Pancreas (tissue), 10 donors: ENCODE measurements at regions not wholly inside any gene's neighbourhood (a gene's known extent, or its start where the extent isn't known, plus 50 kb on each side); places are given as distances from the start of the nearest gene placed in this dataset.

ENCODE experiments used
- ATAC-seq, 4 donors: fragments of 200-7000 bp; cut with Tn5 transposase; one replicate each; pipeline versions ENCODE4 v1.8.0 to v1.9.1; 2020; ENCODE audit warnings: mild to moderate bottlenecking in 4 of 4, moderate library complexity in 4 of 4
- DNase-seq, 6 donors: peaks; one replicate each; pipeline ENCODE4 v3.0.0-alpha.2; 2020
- FAIRE-seq: peaks from 2 replicates; lab custom pipeline; 2012; peaks lifted over from hg19 to GRCh38; lab: Jason Lieb, UNC
- H3K27ac ChIP-seq, 4 donors: fragments of 200-600 bp; sonication (generic); 1 replicate in 3 of 4; 2 replicates in 1 of 4; pipeline versions ENCODE4 v1.5.0 to v1.8.0; 2020
- H3K27me3 ChIP-seq, 4 donors: fragments of 200-600 bp; one replicate each; pipeline ENCODE4 v1.8.0; 2021
- H3K36me3 ChIP-seq, 3 donors: fragments of 200-600 bp; sonication (generic) in 1 of 3; one replicate each; pipeline versions ENCODE4 v1.5.0 to v1.8.0; 2020 to 2021
- H3K4me1 ChIP-seq, 3 donors: fragments of 200-600 bp; one replicate each; pipeline ENCODE4 v1.8.0; 2021
- H3K4me3 ChIP-seq, 4 donors: fragments of 200-600 bp; sonication (generic) in 2 of 4; one replicate each; pipeline versions ENCODE4 v1.5.0 to v1.8.0; 2020 to 2021
- H3K9me3 ChIP-seq, 4 donors: fragments of 200-600 bp; one replicate each; pipeline ENCODE4 v1.8.0; 2021
- CTCF ChIP-seq, 4 donors: fragments of 200-600 bp; sonication (generic) in 3 of 4; IDR thresholded peaks; one replicate each; pipeline versions ENCODE4 v1.5.0 to v1.8.0; 2021; ENCODE audit warnings: antibody characterized with exemption in 4 of 4
- WGBS, 2 donors: extraction: QIAGEN DNeasy Blood & Tissue Kit; methylation state at CpG; one replicate each; pipeline ENCODE4 v1.1.7; 2013; 5-methylcytosine and 5-hydroxymethylcytosine counted together
- intact Hi-C, 3 donors: fragments of 100-400 bp; cut with DNase I; formaldehyde crosslinking; loops; one replicate each; pipeline versions ENCODE4 v1.11.1 to v1.14.2; 2022
- donor health status: healthy with polysubstance abuse.
- donor health status: DM: no; HTN: no; CAD: no; lungs with moderate emphysema.
- donor health status: DM: no; HTN: no; CAD: no.
- donor health status: control.
- donor health status: control.
- donor health status: Bipolar disorder and iron deficiency.
- donor health status: DM: yes; HTN: yes; CAD: no.
- donor health status: DM: no; HTN: no; CAD: no.
- donor health status: DM: no; HTN: no; CAD: no.
- donor health status: DM: yes; HTN: yes; CAD: no.

- Histone ChIP-seq H3K27me3 (no peaks in the 10 kb centered on the region), H3K9me3 (no peaks in the 10 kb centered on the region), H3K4me3 (no peak overlapping the region), H3K4me1 (no peaks in the 10 kb centered on the region), H3K36me3 (no peaks in the 10 kb centered on the region), H3K27ac (no peak overlapping the region)
- FAIRE-seq (no peak), ATAC-seq (no peak), DNase-seq (no peak)
- intact Hi-C loops = loop anchor here in 2 of 3 donors (5.0 to 10.0 kb wide), 3 partner anchors 203 to 373 kb away; partner anchors contain the start of gene REEP5 (in 1 of the 2)
- no peak for TF ChIP-seq CTCF (IDR thresholded peaks at IDR 0.05)
- WGBS, 2 donors = 71 to 83% methylated on average over 9 of the region's 9 CpGs
These were observed 133.1 kb upstream of the EPB41L4A start for GRCh38 chr5:112552216-112552615.

- intact Hi-C loops = loop anchor here in 2 of 3 donors (5.0 to 10.0 kb wide), 3 partner anchors 202 to 372 kb away; partner anchors contain the start of gene REEP5 (in 1 of the 2)
- no peak for FAIRE-seq
- TF ChIP-seq CTCF (IDR thresholded peaks at IDR 0.05) = no peak
- Histone ChIP-seq H3K4me3 (no peak overlapping the region), H3K36me3 (no peaks in the 10 kb centered on the region), H3K9me3 (no peaks in the 10 kb centered on the region), H3K27me3 (no peaks in the 10 kb centered on the region), H3K4me1 (no peaks in the 10 kb centered on the region), H3K27ac (no peak overlapping the region)
- whole genome bisulfite sequencing, 2 donors = 97 to 99% methylated on average over 4 of the region's 4 CpGs
- DNase-seq = no peak
- no peak for ATAC-seq
These were observed 133.7 kb upstream of the EPB41L4A start for GRCh38 chr5:112552791-112553190.

GRCh38 chr5:112554101-112554977 is 135.3 kb upstream of the EPB41L4A start:
- no peaks in the 10 kb centered on the region for H3K9me3 ChIP-seq
- no peak overlapping the region for H3K4me3 ChIP-seq
- FAIRE-seq (no peak), ATAC-seq (peak in 2 of 4 donors; percentile 42 to 44), DNase-seq (no peak)
- H3K27ac ChIP-seq = no peak overlapping the region
- H3K4me1 ChIP-seq = no peaks in the 10 kb centered on the region
- WGBS, 2 donors = 63 to 77% methylated on average over 13 of the region's 13 CpGs
- no peaks in the 10 kb centered on the region for H3K36me3 ChIP-seq
- intact Hi-C loops = loop anchor here in 2 of 3 donors (5.0 to 10.0 kb wide), 3 partner anchors 200 to 370 kb away; partner anchors contain the start of gene REEP5 (in 1 of the 2)
- no peaks in the 10 kb centered on the region for H3K27me3 ChIP-seq
- TF ChIP-seq CTCF (IDR thresholded peaks at IDR 0.05) = no peak

GRCh38 chr5:112555197-112555596 is 136.1 kb upstream of the EPB41L4A start:
- ATAC-seq (no peak), DNase-seq (no peak), FAIRE-seq (no peak)
- no peak overlapping the region for H3K4me3 ChIP-seq
- TF ChIP-seq CTCF (IDR thresholded peaks at IDR 0.05) = no peak
- H3K27ac ChIP-seq = no peak overlapping the region
- no peaks in the 10 kb centered on the region for H3K4me1 ChIP-seq
- intact Hi-C loops = loop anchor here in 2 of 3 donors (10.0 kb wide), 2 partner anchors 200 to 370 kb away; partner anchors contain the start of gene REEP5 (in 1 of the 2)
- H3K36me3 ChIP-seq = no peaks in the 10 kb centered on the region
- H3K27me3 ChIP-seq = no peaks in the 10 kb centered on the region
- H3K9me3 ChIP-seq = no peaks in the 10 kb centered on the region
- 64 to 66% methylated on average over 2 of the region's 2 CpGs for WGBS, 2 donors
